GM12873 (cell line): ENCODE measurements at regions not wholly inside any gene's neighbourhood (a gene's known extent, or its start where the extent isn't known, plus 50 kb on each side); places are given as distances from the start of the nearest gene placed in this dataset.

Experiments used
- TF ChIP-seq, protein P1 (sequence below): IDR thresholded peaks from 2 replicates; pipeline ENCODE4 v1.5.1; 2012; ENCODE audit warnings: low read depth, mild to moderate bottlenecking, moderate library complexity, low read length, control low read depth; ENCODE audit not compliant: insufficient read depth; ENCODE audit errors: missing control alignments

DNA sequence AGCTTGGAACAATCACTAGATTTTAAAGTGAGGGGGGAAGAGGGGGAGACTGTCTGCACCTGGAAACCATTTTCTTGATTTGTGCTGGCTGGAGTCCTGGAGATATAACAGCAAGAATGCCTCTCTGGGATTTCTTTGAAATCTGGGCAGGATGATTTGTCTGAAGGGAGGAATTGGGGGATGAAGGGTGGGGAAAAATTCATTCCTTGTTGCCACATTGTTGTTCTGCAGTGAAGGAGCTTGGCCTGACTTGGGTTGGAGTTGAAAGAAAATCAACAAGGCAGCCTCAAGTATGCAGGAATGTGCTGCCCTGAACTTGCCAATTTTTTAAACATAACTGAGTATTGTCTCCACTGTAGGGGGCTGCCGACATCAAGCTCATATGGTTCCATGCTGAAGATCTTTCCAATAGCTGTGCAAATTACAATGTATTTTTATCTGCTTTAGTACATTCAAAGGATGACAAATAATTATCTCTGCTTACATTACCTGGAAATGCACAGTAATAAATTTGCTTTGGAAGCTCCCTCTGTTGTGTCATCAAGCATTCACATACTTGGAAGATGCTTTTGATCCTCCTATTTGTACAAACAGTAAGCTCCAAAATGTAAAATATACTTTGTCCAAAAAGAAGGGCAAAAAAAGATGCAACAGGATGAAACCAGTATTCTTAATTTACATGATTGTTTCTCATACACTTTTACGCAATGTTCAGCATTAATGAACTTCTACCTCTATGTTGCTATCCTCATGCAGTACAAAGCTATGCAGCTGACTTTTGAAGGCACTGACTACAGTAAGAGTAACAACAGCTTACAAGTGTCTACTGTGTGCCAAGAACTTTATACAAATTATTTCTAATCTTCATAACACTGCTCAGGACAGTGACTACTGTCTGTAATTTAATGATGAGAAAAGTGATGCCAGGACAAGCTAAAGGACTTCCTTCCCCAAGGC lies 627.9 kb upstream of the KLF12 start:
- TF ChIP-seq, protein P1, sequence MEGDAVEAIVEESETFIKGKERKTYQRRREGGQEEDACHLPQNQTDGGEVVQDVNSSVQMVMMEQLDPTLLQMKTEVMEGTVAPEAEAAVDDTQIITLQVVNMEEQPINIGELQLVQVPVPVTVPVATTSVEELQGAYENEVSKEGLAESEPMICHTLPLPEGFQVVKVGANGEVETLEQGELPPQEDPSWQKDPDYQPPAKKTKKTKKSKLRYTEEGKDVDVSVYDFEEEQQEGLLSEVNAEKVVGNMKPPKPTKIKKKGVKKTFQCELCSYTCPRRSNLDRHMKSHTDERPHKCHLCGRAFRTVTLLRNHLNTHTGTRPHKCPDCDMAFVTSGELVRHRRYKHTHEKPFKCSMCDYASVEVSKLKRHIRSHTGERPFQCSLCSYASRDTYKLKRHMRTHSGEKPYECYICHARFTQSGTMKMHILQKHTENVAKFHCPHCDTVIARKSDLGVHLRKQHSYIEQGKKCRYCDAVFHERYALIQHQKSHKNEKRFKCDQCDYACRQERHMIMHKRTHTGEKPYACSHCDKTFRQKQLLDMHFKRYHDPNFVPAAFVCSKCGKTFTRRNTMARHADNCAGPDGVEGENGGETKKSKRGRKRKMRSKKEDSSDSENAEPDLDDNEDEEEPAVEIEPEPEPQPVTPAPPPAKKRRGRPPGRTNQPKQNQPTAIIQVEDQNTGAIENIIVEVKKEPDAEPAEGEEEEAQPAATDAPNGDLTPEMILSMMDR = no peak

DNA sequence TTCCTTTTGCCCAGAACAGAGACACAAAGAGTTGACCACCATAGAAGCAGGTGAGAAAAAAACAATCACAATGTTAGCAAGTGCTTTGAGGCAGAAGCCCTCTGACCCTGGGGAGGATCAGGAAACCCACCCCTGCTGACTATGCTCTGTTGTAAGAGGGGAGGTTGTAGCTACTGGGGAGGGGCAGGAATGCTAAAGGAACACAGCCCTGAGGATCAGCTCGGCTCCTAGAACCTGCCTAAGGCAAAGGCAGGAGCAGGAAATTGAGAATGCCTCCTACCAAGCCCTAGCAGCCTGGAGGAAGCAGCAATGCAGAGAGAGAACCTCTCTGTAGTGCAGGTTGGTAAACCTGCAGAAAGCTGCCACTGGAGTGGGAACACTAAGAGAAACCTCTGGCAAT lies 624.0 kb upstream of the KLF12 start:
- TF ChIP-seq, protein P1 = no peak

DNA sequence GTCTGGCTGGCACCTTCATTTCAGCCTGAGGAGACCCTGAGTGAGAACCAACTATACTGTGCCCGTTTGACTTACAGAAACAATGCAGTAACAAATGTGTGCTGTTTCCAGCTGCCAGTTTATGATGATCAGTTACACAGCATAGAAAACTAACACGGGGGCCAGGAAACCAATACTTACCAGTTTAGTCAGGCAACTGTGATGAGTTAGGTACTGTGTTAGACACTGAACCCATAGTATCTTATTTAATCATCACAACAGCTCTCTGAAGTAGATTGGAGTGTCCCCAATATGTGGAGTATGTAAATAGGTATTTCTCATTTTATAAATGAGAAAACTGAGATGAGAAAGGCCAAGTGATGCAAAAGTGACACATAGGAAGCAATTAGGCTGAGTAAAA lies 620.9 kb upstream of the KLF12 start:
- TF ChIP-seq, protein P1 = no peak

DNA sequence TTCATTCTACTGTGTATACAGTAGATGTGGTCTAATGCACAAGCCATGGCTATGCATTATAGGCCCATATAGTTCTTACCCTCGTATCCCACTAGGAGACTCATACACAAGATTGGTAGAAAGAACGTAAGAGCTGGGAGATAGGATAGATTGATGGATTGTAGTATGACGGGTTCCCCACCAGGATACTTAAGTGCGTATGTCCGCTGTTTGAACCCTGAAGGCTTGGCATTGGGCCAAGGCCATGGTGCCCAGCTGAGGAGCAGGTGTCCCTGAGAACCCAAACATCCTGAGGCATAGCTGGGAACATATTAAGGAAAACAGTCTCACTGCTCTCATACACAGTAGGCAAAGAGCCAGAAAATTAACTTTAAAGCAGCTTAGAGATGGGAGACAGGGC lies 617.5 kb upstream of the KLF12 start:
- TF ChIP-seq, protein P1 = no peak

DNA sequence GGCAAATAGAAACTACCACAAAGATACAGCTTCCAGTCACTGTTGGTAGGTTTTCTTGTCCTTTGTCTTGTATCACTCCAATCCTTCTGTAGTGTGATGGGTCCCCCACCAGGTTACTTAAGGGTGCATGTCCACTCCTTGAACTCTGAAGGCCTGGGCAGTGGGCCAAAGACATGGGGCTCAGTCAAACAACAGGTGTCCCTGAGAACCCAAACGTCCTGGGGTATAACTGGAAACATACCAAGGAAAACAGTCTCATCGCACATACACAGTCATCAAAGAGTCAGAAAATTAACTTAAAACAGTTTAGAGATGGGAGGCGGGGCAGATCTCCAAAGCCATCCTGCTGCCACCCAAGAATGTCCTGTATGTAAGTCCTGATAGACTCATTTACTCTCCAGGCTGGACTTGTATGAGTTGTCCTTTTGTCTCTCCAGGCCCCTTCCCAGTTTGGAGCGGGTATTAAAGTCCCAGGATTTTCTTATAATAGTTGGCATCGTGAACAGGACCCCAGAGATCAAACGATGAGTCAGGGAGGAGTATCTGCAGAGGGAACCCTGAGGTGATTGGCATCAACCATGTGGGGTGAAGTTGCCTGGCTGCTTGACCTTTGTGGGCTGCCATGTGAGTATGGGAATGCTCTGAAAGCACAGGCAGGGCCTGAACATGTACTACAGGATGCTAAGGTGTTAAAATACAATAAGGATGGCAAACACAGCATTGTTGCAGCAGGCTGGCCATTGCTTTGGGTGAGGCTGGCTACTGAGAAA lies 613.2 kb upstream of the KLF12 start:
- TF ChIP-seq, protein P1 = no peak

DNA sequence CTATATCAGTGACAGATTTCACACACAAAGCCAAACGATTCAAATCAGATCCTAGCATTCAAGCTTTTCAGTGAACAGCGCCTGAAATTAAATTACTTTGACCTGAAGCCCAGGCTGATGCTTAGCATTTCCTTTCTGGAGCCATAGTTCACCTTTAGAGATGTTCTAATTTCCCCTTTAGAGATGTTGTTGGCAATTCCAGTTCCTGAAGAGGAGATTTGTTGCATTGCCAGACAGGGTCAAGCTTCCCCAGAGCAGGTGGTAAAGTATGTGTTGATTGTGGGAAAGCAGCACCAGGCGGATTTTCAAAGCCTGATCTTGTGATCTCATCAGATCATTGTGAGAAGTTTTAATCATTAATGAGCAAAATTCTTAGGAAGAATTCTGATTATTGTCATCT lies 609.8 kb upstream of the KLF12 start:
- TF ChIP-seq, protein P1 = no peak

DNA sequence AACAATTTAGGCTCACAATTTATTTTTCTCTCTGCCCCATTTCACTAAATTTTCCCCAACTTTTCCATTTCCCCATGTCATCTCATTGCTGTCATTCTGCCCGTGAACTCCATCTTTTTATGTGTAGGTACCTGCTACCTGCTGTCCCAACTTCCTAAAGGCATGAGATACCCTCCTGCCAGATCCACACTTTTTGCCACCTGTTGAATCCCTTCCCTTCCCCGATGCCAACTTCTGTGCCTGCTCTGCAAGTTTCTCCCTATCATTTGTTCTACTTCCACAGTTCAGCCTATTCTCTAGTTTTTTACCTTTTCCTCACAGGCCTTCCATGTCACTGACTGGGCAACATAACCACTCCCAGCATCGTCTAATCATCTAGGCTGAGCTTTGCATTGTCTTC lies 607.5 kb upstream of the KLF12 start:
- TF ChIP-seq, protein P1 = no peak
